Esophagus squamous epithelium (tissue), 5 donors: ENCODE measurements at regions not wholly inside any gene's neighbourhood (a gene's known extent, or its start where the extent isn't known, plus 50 kb on each side); places are given as distances from the start of the nearest gene placed in this dataset.
A peak's percentile ranks its signal among the peaks of the same experiment; 100 is the strongest.
"Not testable (repeated sequence)": the region's sequence is repeated elsewhere in the genome, so short reads cannot be mapped to it uniquely, and the experiment has no call there.

Source experiments
- DNase-seq: peaks from one replicate; lab custom pipeline; 2025; lab: John Stamatoyannopoulos, UW
- H3K27ac ChIP-seq, 4 donors: fragments of 200-600 bp; sonication (generic); one replicate each; pipeline ENCODE4 v1.5.1; 2016 to 2019; ENCODE audit warnings: mild to moderate bottlenecking in 1 of 4
- H3K27me3 ChIP-seq, 4 donors: fragments of 200-600 bp; sonication (generic); 1 replicate in 3 of 4; 2 replicates in 1 of 4; pipeline versions ENCODE4 v1.5.1 to v1.6.0; 2017 to 2021; ENCODE audit warnings: antibody characterized with exemption in 1 of 4
- H3K36me3 ChIP-seq, 3 donors: fragments of 200-600 bp; sonication (generic); one replicate each; pipeline ENCODE4 v1.5.1; 2016 to 2019
- H3K4me1 ChIP-seq, 3 donors: fragments of 200-600 bp; sonication (generic); one replicate each; pipeline ENCODE4 v1.5.1; 2017 to 2019
- H3K4me3 ChIP-seq, 4 donors: fragments of 200-600 bp; sonication (generic); 1 replicate in 3 of 4; 2 replicates in 1 of 4; pipeline ENCODE4 v1.5.1; 2016 to 2019; ENCODE audit warnings: mild to moderate bottlenecking in 2 of 4, moderate library complexity in 1 of 4
- H3K9me3 ChIP-seq, 3 donors: fragments of 200-600 bp; sonication (generic); one replicate each; pipeline ENCODE4 v1.5.1; 2016 to 2019
- CTCF ChIP-seq, 6 experiments: fragments of 450-650 bp in 4 of 6; fragments of 200-600 bp in 2 of 6; sonication (generic) in 2 of 6; IDR thresholded peaks; one replicate each; pipeline ENCODE4 v1.5.1; 2016 to 2019; ENCODE audit warnings: antibody characterized with exemption in 6 of 6, mild to moderate bottlenecking in 4 of 6, moderate library complexity in 4 of 6
- POLR2A ChIP-seq, 4 donors: fragments of 450-650 bp; IDR thresholded peaks; one replicate each; pipeline ENCODE4 v1.6.1; 2017; ENCODE audit warnings: antibody characterized with exemption in 4 of 4, mild to moderate bottlenecking in 4 of 4, moderate library complexity in 3 of 4
- WGBS, 2 donors: methylation state at CpG; one replicate each; pipeline ENCODE4 v1.1.5; 2018; 5-methylcytosine and 5-hydroxymethylcytosine counted together
- intact Hi-C: fragments of 100-400 bp; cut with DNase I; formaldehyde crosslinking; loops from one replicate; pipeline ENCODE4 v1.15.0; 2022
- donor health status: DM: yes; HTN: yes; CAD: no.

- H3K4me1 ChIP-seq, result no peaks in the 10 kb centered on the region
- H3K9me3 ChIP-seq, result no peaks in the 10 kb centered on the region
- intact Hi-C loops, result no loop called here
- no peaks in the 10 kb centered on the region for H3K36me3 ChIP-seq
- H3K27me3 ChIP-seq, result no peaks in the 10 kb centered on the region
- no peak overlapping the region for H3K27ac ChIP-seq
- TF ChIP-seq POLR2A (IDR thresholded peaks at IDR 0.05) (no peak), CTCF (IDR thresholded peaks at IDR 0.05) (no peak)
- no peak overlapping the region for H3K4me3 ChIP-seq
- DNase-seq, result no peak
- 12 to 30% methylated on average over 3 of the region's 3 CpGs for WGBS, 2 donors
These were observed 591.8 kb upstream of the CPEB2 start for GRCh38 chr4:14410516-14410915.

- no peak for DNase-seq
- H3K4me1 ChIP-seq, result no peaks in the 10 kb centered on the region
- 9 to 22% methylated on average over 1 of the region's 1 CpG for WGBS, 2 donors
- no peak overlapping the region for H3K4me3 ChIP-seq
- H3K9me3 ChIP-seq, result no peaks in the 10 kb centered on the region
- no peaks in the 10 kb centered on the region for H3K36me3 ChIP-seq
- H3K27ac ChIP-seq, result no peak overlapping the region
- no peak for TF ChIP-seq POLR2A (IDR thresholded peaks at IDR 0.05)
- no peak for TF ChIP-seq CTCF (IDR thresholded peaks at IDR 0.05)
- no peaks in the 10 kb centered on the region for H3K27me3 ChIP-seq
- intact Hi-C loops, result no loop called here
These were observed 587.1 kb upstream of the CPEB2 start for GRCh38 chr4:14415146-14415545.

- 85 to 88% methylated on average over 2 of the region's 2 CpGs for WGBS, 2 donors
- intact Hi-C loops, result no loop called here
- Histone ChIP-seq H3K36me3 (no peaks in the 10 kb centered on the region), H3K27ac (no peak overlapping the region), H3K27me3 (no peaks in the 10 kb centered on the region), H3K4me3 (no peak overlapping the region), H3K4me1 (no peaks in the 10 kb centered on the region), H3K9me3 (no peaks in the 10 kb centered on the region)
- TF ChIP-seq POLR2A (IDR thresholded peaks at IDR 0.05) (no peak), CTCF (IDR thresholded peaks at IDR 0.05) (no peak)
- no peak for DNase-seq
These were observed 582.8 kb upstream of the CPEB2 start for GRCh38 chr4:14419516-14419915.

GRCh38 chr4:14426297-14426696 is 576.0 kb upstream of the CPEB2 start:
- H3K27ac ChIP-seq, H3K4me3 ChIP-seq, DNase-seq, H3K9me3 ChIP-seq, H3K36me3 ChIP-seq, H3K27me3 ChIP-seq, intact Hi-C loops: not testable (repeated sequence)
- H3K4me1 ChIP-seq, result peaks cover 0 to 12% (median 0%) of the 10 kb centered on the region in 3 donors
- WGBS, 2 donors, result 81 to 89% methylated on average over 8 to 12 of the region's 15 CpGs

GRCh38 chr4:14428125-14428524 is 574.2 kb upstream of the CPEB2 start:
- no peaks in the 10 kb centered on the region for H3K9me3 ChIP-seq
- WGBS, 2 donors, result 20 to 34% methylated on average over 2 of the region's 2 CpGs
- H3K4me1 ChIP-seq, result peaks cover 0 to 12% (median 0%) of the 10 kb centered on the region in 3 donors
- intact Hi-C loops, result no loop called here
- TF ChIP-seq CTCF (IDR thresholded peaks at IDR 0.05), result peak in 2 of 6 experiments; percentile 23 to 47
- TF ChIP-seq POLR2A (IDR thresholded peaks at IDR 0.05), result no peak
- no peaks in the 10 kb centered on the region for H3K27me3 ChIP-seq
- H3K4me3 ChIP-seq, result no peak overlapping the region
- H3K27ac ChIP-seq, result no peak overlapping the region
- no peak for DNase-seq
- no peaks in the 10 kb centered on the region for H3K36me3 ChIP-seq
